HG02885 (cell line): ENCODE measurements at regions not wholly inside any gene's neighbourhood (a gene's known extent, or its start where the extent isn't known, plus 50 kb on each side); places are given as distances from the start of the nearest gene placed in this dataset.

ENCODE experiments used
- ATAC-seq: cut with Tn5 transposase; IDR thresholded peaks from one replicate; pipeline ENCODE4 v1.9.1; 2021; ENCODE audit warnings: mild to moderate bottlenecking; ENCODE audit not compliant: unreplicated experiment, poor library complexity

DNA sequence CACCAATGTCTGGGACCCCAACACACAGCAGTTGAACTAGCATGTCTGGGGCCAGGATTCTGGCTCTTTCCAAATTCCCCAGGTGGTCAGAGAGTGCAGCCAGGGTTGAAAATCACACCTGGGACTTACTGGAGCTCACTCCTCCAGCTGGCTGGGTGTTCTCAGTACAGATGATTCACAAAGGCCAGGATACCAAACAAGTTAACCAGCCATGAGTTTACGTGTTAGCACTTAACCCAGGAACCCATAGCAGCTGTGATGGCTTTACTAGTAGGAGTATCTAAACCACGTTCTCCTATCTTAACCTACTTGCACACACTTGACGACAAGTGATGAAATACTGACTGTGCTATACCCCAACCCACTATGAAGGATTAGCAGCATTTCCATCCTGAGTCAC is 222.8 kb downstream of the FBXO15 start:
- ATAC-seq = no peak

DNA sequence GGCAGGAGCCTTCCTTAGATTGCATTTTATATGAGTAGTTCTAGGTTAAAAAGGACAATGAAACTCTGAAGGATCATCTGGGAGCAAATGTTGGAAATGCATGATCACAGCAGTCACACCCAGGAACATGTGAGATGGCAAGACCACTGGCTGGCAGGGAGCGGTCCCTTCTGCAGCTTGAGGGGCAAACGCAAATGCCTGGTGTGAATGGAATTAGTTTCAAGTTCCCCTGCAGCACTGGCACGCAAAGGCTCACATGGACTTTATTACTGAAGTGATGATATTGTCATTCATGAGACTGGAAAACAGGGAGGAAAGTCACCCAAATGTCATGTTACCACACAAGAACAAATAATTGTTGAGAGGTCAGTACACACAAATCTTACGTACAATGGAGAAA is 223.3 kb downstream of the FBXO15 start:
- ATAC-seq = no peak

DNA sequence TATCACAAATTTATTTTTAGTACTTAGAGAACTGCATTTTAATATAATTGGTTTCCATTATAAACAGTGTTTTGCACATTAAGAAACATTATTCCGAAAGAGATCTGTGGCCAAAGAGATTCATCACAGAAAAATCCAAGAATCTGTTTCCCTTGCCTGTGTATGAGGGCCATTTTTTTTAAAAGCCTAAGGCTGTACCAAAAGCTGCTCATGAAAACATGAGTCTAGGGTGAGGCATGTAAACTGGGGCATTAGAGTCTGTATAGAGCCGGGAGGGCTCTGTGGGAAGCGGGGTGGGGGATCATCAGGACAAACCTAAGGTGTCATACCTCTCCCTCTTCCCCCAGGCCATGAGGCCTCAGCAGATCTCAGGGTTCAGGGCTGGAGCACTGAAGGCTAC is 223.8 kb downstream of the FBXO15 start:
- ATAC-seq = no peak

DNA sequence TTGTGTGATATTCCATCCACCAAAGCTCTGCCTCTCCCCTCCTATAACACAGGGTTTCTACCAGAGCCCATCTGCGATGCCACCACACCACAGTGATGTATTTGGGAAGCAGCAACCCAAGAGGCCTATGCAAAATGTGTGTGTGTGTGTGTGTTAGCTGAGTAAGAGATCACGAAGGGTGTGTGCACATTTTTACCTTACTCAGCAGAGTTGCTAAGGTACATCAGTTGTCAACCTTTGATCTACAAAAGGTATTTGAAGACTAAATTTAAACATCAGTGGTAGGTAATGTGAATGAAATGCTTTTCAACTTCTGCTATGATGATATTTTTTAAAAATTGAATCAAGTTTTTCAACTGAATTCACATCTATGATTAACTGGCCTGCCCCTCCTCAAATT is 227.6 kb downstream of the FBXO15 start:
- ATAC-seq = no peak

DNA sequence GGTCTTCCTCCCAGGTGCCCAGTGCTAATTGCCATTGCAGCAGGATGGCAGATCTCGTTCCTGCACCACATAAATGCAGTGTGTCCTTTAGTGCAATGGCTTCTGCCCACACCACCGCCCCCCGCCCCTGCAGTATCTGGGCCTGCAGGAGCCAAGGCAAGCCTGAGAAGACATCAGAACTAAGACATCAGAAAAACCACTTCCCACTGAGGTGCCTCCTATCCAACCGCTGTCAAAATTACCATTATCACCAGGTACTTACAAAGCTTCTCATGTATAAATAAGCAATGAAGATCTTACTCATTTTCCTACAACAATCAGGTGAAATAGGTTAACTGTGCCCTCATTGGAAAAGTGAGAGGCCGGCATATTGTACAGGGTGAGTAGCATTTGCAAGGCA is 228.8 kb downstream of the FBXO15 start:
- ATAC-seq = no peak

DNA sequence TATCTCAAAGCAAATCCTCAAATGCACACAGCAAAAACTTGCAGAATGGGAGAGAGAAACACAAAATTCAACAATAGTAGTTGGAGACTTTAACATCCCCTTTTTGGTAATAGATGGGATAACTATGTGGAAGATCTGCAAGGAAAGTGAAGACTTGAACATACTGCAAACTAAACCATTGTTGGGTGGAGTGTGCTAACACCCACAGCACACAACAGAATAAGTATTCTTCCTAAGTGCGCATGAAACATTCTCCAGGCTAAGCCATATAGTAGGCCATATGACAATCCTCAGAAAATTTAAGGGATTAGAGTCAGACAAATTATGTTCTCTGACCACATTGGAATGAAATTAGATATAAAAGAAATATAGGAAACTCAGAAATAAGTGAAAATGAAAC is 230.6 kb downstream of the FBXO15 start:
- no peak for ATAC-seq

DNA sequence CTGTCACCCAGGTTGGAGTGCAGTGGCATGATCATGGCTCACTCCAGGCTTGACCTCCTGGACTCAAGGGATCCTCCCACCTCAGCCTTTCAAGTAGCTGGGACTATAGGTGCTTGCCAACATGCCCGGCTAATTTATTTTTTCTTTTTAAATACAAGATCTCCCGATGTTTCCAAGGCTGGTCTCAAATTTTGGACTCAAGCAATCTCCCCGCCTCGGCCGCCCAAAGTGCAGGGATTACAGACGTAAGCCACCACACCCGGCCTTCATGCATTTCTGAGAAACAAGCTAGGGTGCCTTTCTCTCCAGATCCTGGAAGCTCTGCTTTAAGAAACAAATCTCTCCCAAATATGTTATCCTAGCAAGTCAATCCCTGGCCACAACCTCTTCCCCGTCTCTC is 234.1 kb downstream of the FBXO15 start:
- ATAC-seq = no peak

DNA sequence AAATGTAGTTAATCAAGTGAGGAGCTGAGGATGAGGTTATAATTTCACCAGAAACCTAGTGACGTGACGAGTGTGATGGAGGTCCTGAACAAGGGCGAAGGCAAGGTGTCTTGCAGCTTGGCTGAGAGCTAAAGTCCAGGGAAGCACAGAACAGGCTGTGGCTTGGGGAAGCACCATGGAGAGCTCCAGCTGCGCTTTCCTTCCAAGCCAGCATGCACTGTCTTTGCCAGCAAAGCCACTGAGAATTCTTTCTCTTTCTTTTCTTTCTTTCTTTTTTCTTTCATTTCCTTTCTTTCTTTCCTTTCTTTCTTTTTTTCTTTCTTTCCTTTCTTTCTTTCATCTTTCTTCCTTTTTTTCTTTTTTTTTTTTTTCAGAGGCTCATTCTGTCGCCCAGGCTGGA is 239.3 kb downstream of the FBXO15 start:
- ATAC-seq = no peak

DNA sequence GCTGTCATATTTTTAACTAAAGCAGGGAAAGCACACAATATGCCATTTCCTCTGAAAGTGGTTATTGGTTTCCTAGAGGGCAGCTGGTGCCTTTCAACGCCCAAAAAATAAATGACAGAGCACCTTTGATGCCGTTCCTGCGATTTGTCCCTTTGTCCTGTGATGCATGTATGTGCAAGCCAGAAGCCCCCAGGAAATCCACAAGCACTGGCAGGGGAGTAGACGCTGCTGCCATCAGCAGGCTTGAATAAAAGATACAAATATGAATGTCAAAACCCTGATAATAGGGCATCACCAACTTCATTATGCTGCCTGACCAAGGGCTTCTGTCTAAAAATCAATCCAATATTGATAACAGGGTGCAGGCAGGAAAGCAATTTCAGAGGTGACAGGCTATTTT is 246.1 kb downstream of the FBXO15 start:
- ATAC-seq = no peak

DNA sequence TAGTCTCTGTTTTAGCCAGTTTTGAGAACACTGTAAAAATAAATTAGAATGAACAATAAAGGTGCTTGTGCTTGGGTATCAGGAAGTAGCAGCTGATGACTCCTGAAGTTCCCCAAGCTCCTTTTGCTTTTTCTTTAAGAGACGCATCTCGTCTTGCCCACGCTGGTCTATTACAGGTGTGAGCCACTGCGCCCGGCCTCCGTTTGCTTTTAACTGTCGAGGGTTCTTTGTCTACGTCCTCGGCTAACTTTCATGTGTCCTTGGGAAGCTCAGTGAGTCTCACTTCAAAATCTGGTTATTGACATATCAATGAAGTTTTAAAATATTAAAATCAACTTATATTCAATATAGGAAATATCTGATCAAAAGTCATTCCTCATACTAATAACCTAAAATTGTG is 246.5 kb downstream of the FBXO15 start:
- no peak for ATAC-seq

DNA sequence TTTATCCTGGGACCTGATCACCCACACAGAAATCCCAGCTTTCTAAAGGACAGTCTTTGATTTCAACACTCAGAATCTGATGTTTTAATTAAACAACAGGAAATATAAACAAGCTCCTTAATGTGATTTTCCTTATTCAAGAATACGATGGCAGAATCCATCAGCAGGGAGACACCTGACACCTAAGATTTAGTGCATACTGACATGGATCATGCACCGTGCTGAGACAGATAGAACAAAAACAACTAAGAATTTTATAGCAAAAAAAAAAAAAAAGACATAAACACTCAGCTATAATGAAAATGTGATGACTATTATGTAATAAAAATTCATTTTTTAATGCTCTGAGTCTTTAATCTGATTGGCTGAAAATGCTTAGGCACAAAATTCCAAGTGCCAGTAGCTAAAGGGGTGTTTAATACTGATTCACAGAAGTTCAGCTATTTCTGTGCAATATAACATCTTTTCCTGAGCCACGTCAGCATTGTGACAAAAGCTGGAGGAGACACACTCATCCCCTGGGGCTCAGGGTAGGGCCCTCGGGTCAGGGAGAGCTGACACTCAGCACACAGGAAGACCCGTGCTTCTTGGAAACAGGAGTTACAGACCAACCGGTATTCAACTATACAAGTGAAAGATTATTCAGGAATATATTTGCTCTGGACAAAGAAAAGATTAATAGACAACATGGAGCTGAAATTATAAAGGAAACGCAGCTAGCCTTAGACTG is 247.4 kb downstream of the FBXO15 start:
- ATAC-seq = no peak

DNA sequence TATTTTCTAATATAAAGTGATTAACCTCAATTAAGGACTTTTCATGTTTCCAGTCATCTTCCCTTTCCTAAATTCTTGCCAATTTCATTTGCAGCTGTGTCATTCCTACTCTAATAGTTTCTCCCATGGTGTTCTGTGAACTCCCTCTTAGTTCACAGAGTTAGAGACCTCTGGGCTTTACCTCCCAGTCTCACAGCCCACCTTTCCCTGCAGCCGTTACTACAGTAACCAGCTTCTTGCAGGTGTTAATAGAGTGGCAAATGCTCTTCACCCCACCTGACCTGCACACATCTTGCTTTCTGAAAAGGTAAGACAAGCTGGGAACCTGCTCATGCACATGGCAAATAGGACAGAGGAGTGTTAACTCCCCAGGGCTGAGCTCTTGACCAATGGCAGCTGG is 250.1 kb downstream of the FBXO15 start:
- ATAC-seq = no peak

DNA sequence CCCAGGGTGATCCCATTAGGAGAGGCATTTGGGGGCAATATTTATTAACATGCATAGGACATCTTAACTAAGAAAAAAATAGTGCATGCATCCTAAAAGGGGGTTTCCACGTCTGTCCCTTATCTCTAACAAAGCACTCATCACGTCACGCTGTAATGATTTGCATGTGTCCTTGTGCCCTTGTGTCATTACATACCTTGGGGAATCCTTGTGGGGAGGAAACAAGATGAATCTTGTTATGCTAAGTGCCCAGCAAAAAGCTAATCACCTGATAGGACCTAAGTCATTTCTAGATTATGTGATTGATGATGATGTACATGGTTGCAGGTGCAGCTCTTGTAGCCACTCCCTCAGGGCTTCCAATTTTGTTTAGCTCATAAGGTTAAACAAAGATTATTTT is 250.9 kb downstream of the FBXO15 start:
- no peak for ATAC-seq

DNA sequence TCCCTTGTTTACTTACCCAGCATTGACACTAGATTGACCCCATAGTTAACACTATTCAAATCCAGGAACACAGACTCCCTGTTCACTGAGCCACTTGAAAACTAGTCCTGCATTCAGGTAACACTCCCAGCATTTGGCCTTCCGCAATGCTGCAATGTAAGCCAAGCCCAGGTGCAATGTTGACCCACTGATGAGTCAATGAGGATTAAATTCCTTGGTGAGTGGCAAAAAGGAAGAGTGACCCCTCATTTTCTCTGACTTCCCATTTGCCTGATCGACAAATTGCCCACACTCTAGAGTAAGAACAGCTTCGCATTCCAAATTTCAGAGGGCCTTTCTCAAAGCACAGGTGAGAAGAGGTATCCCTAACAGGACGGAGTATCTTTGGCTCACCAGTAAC is 251.9 kb downstream of the FBXO15 start:
- no peak for ATAC-seq

DNA sequence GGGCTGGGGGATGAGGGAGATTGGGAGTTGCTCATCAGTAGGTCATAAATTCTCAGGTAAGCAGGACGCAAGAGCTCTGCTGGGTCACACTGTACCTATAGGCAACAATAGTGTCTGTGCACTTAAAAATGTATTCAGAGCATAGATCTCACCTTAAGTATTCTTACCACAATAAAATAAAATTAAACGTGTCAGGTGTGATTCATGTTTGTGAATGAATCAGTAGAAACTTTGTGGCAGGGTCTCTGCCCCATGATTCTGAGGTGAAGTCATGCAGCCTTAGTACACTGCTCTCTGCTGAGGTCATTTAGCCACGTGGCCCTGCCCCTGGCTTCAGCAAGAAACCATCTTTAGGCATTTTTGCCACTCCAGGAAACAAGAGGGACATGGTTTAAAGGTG is 253.8 kb downstream of the FBXO15 start:
- ATAC-seq = no peak

DNA sequence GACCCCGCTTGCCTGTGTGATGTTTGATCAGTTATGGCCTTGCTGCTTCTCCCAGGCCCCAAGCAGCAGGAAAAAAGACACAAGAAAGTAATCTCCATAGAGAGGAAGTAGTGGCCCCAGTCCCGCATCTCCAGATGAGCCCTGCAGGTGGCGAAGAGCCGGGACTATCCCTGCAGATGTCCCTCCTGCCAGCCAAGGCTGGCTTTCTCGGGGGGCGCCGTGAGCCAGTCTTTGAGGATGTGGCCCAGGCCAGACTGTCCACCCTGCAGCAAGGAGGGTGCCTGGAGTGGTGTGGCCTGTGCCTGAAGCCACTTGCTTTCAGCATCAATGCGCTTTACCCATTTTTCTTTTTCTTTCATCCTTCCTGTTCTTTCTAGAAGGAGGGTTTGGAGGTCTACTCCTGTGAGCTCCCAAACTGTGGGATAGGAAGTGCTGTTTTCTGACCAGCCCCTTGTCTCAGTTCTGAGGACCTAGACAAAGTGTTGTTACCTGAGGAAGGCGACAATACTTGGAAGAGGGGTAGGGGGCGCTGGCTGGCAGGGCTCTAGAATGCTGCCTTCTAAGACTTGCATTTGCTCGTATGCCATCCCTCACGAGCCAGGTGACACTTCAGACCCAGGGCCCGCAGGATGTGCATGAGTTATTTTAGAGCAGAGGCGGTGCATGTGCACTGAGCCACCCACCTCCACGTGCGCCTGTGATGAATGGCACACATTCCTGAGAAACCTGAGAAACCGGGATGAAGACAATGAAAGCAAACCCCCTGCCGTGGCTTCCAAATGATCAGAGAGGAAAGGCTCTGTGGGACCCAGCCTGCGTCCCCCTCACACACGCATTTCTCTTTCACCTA is 255.8 kb downstream of the FBXO15 start:
- ATAC-seq = no peak

DNA sequence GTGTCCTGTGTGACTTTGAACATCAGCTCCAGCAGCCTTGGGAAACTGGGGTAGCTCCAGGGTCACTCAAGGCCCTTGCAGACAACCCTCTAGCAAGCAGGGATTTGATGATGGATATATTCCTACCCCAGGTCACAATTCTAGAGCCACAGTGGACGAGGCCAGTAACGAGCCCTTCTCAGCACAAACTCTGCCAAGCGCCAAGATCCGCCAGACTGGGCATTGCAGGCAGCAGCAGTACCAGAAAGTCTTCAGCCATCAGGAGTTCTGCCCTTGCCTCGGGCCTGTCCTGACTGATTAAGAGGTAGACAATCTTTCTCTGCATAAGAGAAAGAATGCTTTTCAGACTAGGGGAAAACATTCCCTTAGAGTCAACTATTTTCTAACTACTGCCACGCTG is 259.1 kb downstream of the FBXO15 start:
- ATAC-seq = no peak

DNA sequence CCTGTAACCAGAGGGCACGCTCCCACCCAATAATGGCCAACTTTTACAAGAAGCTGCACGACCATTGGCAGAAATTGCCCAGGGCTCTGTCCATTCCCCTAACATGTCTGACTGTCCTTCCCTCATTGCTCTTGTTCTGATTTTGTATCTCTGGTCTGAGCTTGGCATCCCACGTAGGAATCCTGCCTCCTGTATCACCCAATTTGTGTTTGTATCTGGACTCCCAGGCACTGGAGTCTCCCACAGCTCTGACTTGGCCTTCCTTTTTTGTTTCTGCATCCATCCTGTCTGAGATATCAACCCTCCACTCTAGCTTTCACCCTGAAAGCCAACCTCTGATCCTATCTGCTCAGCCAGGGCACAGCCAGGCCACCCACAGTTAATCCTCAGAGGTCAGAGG is 259.8 kb downstream of the FBXO15 start:
- ATAC-seq = no peak

DNA sequence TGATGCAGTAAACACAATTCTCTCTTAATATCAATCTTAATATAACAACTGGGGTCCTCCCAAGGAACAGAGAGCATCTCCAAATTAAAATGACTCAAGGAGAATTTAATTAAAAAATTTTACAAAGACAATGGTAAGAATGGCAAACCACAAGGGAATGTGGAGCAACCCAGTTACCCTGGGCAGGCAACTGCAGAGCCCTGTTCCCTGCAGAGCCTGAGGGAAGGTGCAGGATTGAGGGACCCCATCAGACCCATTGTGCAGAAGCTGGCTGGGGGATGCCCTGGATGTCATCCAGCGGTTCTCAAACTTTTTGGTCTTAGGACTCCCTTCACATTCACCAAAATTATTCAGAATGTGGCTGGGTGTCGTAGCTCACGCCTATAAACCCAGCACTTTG is 262.8 kb downstream of the FBXO15 start:
- no peak for ATAC-seq

DNA sequence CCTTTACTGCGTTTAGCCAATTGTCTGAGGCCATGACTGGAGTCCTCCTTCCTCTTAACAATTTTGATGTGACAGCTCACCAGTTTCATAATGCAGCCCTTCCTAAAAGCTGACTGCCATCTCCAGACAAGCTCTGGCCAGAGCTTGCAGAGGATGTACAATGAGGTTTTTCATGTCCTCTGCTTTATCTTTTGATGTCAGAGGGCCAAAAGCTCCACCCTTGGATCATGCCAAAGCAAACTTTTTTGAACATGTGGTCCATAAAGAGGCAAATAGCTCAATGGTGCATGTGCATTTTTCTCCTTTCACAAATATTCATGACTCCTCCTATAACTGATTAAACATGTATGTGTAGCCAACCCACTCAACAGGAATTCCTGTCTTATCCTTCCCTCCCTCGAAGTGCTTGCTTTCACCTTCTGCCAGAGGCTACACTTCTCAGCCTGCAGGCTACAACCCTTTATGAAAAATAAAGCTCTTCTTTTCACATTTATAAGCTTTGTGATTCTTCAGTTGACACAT is 266.2 kb downstream of the FBXO15 start:
- no peak for ATAC-seq

DNA sequence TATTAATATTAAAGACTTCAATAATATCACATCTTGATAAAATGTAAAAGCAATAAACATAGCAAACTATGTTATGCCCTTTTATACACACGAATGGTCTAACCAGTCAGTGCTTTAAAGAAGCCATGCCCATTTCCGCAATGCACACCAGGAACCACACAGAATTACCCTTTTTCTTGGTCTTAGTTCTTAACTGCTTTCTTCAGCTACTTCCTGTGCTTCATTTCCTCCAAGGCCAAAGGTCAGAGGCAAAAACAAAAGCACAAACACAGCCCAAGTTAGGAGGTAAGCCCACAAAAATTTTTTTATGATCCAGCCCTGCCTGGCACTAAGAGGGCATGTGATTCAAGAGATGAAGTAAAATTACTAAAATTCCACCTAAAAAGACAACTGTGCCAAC is 267.2 kb downstream of the FBXO15 start:
- ATAC-seq = no peak

DNA sequence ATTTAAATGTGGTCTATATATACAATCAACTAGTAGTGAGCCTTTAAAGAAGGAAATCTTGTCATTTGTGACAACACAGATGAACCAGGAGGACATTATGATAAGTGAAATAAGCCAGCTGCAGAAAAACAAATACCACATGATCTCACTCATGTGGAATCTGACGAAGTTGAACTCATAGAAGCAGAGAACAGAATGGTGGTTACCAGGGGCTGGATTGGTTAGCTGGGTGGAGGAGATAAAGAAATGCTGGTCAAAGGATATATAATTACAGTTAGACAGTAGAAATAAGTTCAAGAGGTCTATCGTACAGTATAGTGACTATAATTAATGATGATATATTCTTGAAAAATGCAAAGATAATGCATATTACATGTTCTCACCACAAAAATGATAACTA is 267.9 kb downstream of the FBXO15 start:
- no peak for ATAC-seq
